OCI-LY1 (cell line): ENCODE measurements at regions not wholly inside any gene's neighbourhood (a gene's known extent, or its start where the extent isn't known, plus 50 kb on each side); places are given as distances from the start of the nearest gene placed in this dataset.

ENCODE experiments used
- CTCF ChIP-seq: fragments of 200-600 bp; sonication (generic), shearing (Covaris generic); IDR thresholded peaks from 2 replicates; pipeline ENCODE4 v1.5.1; 2017; ENCODE audit warnings: mild to moderate bottlenecking, antibody characterized with exemption, low read length, moderate library complexity, mixed read lengths
- EZH2 ChIP-seq: fragments of 200-600 bp; sonication (generic), shearing (Covaris generic); IDR thresholded peaks from 2 replicates; pipeline ENCODE4 v1.8.0; 2017; ENCODE audit warnings: borderline replicate concordance, mixed run types, mild to moderate bottlenecking, antibody characterized with exemption, low read length, moderate library complexity, mixed read lengths

GRCh38 chr13:34143637-34144036 is 325.7 kb downstream of the RFC3 start:
- TF ChIP-seq CTCF, result no peak
- TF ChIP-seq EZH2, result no peak
